Nucleus accumbens (tissue), 56 donors: ENCODE measurements at regions not wholly inside any gene's neighbourhood (a gene's known extent, or its start where the extent isn't known, plus 50 kb on each side); places are given as distances from the start of the nearest gene placed in this dataset.

ENCODE experiments used
- DNase-seq, 56 donors: peaks; one replicate each; lab custom pipeline; 2025; lab: John Stamatoyannopoulos, UW

DNA sequence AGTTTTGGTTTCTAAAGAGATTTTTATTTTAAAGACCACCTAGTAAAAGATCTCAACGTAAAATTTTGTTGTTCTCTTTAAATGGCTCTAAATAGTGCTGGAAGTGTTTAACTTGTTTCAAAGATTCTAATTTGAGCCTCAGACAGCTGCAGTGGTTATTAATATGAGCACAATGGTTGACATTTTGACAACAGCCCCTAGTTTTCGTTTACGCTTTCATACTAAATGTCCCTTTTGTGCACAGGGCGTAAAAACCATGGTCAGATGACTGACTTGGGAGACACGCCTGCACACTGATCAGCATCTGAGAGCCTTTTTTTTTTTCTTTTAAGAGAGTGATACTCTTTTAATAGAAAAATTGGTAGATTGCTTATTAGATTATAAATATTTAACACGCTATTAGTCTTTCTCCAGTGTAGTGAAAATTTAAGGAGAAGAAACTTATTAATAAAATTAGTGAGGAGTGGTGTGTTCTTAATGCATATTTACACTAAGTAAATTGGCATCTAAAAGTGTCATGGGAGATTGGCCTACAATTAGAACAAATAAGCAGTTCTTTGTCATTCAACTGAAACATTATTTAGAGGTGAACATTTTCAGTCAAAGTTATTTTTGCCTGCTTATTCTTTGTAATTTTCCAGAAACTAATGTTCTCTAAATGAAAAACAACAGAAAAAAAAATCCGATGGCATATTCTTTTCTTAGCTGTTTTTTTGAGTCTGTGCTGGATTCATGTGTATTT, 182.8 kb upstream of the PHYHIPL start:
- peak in 30 of 56 donors; percentile 7 to 76 (median 40) for DNase-seq

DNA sequence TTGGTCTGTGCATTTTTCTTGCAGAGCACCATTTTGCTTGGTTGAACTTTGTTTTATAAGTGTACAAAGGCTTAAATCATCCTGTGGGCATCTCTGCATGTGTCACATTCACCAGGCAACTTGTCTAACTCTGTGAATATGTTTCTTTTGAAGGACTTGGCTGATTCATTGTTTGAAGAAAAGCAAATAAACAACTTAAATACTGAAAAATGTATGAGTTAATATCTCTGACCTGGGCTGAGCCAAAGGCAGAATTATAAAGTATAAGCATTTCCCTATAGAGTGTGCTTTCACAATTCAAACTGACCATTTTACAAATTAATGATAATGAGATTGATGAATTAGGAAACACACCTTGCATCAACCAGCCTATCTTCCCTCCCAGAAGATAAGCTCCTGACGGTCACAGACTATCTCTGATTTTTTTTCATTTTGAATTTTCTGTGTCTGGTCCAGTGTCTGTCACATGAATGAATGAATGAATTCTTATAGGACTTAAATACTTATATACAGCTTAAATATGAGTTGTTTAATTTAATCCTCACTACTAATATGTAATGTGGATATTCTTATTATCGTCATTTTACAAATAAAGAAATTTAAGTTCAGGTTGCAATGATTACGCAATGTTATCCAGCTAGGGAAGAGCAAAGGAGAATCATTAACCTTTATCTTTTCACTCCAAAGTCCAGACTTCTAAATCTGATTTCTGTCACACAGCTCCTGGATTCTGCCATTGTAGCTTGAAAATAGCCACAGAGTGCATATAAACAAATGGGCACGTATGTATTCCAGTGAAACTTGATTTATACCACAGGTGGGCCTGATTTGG, 182.0 kb upstream of the PHYHIPL start:
- no peak for DNase-seq

DNA sequence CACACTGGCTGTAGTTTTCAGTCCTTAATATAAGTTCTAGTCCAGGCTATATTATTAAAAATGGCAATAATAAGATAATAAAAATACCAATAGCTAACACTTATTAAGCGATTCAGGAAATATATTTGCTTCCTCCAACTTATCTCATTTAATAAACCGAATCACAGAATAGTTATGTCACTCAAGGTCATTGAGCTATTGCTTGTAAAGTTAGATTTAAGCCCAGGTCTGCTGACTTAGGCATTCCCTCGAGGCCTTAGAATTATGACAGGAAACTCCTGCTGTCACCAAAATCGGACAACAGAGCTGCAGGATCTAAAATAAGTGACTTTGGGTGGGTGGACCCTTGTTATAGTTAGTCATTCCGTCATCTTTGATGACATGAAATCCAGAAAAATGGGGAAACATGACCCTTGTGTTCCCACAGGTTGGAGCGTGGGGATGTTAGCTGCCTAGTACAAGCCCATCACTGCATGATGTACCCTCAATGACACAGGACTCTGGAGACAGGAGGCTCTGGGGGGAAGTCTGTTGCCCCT, 181.3 kb upstream of the PHYHIPL start:
- no peak for DNase-seq

DNA sequence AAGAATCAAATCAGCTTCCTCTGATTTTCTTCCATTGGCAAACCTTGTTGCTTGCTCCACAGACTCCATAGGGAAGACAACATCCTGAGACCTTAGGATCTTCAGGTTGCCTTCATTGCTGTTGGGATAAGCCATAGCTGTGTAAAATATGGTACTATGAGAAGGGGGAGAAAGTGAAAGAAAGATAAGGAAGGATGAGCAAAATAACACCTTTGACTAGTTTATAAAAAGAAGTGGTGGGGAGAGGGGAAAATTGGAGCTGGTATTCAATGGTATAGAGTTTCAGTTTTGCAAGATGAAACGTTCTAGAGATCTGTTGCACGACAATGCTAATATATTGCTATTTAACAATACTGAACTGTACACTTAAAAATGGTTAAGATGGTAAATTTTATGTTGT, 180.4 kb upstream of the PHYHIPL start:
- DNase-seq, result no peak

DNA sequence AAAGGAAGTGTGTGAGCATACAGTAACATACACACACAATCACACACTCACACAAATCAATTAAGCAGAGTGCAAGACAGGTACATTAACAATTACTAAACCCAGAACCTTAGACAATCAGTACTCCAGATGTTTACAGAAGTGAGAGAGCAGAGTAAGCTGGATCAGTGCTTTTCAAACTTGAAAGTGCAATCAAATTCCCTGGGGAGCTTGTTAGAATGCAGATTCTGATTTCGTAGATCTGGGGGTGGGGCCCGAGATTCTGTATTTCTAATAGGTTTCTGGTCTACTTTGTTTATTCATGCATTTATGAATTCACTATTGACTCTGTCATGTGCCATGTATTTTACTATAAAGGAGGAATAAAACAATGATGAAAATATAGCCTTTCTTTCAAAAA, 179.6 kb upstream of the PHYHIPL start:
- no peak for DNase-seq

DNA sequence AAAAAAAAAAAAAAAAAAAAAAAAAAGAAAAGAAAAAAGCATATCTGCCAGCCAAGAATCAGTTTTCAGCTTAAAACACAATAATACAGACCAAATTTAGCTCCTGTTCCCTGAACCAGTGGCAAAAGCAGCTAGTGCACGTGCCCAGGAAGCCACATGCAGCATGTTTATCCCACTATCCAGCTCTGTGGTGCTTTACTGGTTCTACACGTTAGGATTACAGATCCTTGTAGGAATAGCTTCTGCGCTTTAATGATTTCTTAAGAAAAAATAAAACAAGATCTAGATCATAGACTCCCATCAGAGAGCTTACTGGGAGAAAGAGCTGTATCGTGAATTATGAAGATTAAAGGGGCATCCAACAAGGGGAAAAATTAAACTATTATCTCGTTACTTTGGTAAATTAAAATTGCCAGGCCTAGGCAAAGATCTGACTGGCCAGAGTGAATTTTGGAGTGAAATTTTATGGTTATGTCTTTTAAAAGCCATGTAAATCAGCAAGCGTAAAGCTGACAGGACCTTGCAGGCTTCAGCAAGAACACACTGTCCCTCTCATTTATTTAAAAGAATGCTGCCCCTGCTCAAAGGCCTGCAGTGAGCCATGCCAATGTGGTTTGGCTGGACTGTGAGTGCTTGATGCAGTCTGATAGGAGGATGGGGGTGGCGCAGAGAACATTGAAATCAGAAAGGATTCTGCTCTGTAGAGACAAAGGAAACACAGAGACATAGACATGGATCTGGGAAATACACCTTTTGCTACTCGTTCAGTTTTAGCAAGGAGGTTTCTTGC, 177.3 kb upstream of the PHYHIPL start:
- DNase-seq, result peak in 52 of 56 donors; percentile 27 to 95 (median 77)

DNA sequence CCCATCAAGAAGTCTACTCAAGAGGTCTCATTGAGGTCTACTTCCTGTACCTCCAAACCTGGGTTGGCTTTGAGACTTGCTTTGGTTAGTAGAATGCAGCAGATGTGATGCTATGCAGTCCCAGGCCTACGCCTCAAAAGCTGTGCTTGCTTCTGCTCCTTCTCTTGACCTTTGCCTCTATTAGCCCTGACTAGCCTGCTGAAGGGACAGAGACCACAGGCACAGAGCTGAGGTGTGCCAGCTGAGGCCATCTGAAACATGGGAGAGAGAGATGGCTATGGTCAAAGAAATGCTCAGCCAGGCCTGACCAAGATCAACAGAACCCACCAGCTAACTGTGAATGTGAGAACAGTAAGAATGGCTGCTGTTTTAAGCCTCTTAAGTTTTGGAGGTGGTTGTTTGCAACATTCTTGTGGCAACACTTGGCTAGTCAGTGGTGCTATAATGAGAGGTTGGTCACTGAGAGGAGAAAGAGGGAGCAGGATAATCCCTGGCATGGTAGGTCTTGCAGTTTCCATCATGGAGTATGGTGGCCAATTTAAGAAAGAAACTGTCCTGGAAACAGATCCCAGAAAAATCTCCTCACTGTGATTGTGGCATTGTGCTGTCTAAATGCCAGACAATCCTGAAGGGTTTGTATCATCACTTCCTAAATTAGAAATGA, 176.1 kb upstream of the PHYHIPL start:
- peak in 7 of 56 donors; percentile 29 to 41 (median 35) for DNase-seq

DNA sequence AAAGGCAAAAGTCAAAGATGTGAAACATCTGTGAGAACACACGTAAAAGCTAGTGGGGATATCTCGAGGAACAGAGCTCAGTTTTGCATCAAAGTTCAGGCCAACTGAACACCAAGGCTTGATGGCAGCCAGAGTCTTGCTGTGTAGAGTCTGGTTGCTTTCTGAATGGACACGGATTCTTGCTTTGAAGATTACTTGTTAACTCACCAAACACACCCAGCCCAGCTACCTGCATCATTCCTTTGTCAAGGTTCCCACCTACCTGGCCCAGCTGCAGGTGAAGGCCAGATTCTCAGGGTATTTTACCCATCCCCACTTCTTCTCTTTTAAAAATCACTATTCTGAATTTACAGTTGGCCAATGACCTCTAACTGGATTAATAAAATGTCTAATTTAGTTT, 174.4 kb upstream of the PHYHIPL start:
- no peak for DNase-seq

DNA sequence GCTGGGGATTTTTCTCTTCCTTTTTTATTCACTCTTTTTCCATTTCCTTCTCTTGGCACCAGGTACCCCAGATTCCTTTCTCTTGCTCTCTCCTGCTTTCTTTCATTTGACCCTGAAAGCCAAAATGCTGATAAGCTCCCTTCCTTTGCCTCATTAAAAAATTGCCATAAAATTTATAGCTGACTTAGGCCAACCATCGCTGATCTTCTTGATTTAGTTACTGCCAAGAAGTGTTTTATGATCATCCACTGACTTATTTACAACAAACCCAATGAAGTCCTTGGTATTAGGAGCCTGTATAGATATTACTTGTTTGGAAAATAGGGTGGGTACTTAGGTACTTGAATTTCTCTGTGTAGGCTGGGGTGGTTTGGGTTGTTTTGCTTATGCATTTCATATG, 173.2 kb upstream of the PHYHIPL start:
- DNase-seq, result no peak

DNA sequence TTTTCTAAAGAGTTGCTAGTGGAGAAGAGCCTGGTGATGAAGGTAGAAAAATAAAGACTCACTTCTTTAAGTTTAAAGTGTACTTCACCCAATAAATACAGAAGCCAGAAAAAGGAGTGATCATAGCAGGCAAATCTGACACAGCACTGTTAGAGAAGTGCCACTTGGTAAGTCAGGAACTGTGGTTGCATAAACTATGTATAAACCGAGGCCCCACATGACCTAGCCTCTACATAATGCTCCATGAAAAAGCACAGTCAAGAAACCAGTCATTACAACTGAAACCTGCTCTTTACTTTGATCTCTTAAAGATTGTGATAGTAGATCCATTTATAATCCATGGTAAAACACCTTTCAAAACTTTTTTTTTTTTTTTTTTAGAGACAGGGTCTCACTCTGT, 172.1 kb upstream of the PHYHIPL start:
- no peak for DNase-seq

DNA sequence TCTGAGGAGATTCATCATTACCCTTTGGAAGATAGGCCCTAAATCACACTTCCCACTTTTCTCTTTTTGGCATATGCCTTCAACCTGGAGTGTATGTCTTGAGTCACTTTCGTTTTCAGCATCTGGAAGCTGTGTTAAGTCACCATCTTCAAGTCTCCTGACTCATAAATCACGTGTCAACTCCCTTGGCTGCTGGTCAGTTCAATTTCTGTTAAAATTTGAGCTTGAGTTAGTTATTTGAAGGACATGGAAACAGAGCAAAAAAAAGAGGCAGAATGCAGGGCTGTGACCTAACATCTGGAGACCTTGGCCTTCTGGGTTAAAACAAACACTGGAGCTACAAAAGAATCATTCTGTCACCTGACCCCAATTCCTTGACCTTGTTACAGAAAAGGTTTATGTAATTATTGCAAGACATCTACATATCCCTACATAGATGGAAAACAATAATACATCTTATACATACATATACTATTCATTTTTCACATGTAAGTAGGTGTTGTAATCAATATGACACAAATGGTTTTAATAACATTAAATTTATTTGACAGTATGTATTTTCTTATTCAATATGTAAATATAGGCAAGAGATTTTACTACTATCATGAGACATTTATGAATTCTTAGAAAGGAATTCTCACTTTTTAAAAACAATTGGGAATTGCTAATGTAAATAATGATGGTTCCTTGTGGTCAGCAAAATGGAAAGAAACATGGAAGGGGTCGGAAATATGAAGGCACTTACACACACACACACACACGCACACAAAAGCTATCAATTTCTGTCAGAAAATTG, 169.7 kb upstream of the PHYHIPL start:
- no peak for DNase-seq

DNA sequence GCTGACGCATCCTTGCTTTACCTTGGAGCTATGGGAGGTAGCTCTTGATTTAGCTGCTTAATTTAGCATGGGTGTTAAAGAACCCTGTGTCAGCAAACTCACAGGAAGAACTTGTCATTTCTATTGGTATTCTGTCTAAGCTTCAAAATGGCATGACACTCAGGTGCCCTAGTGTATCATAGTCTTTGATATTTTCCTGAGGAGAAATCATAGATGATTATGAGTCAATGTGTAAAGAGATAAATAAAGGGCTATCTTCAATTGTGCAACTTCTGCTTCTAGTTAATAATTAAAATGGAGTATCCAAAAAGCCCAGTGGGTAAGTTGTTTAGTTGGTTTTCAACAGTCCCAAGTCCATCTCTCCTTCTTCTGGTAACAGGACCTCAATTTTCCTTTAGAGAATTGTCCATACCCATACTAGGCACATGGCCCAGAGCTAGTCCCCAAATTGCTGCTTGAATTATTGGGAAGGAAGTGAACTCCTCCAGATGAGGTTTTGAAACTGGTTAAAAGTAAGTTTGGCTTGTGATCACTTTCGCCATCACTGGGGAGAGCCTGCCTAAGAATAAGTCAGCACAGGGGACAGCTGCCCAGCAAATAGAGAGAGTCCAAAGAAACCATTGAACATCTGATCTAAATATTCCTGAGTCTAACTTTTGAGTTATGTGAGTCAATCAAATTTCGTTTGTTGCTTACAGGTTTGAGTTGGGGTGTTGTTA, 169.0 kb upstream of the PHYHIPL start:
- no peak for DNase-seq

DNA sequence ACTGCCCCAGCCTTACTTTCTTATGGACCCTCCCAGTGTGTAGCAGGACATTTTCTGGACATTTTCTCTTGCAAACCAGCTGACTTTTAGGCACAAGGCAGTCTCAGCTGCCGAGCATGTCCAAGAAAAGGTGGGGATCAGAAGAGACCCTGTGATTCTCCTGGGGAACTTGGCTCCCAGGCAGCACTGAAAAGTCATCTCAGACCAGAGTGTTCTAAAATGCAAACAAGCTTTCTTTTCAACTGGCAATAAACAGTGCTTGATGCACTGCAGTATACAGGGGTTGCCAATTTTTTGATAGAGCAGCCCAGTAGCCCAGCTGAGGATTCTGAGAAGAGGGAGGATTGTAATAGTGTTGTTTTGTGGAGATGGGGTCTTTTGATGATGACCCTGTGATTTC, 168.0 kb upstream of the PHYHIPL start:
- peak in 28 of 56 donors; percentile 12 to 60 (median 38) for DNase-seq

DNA sequence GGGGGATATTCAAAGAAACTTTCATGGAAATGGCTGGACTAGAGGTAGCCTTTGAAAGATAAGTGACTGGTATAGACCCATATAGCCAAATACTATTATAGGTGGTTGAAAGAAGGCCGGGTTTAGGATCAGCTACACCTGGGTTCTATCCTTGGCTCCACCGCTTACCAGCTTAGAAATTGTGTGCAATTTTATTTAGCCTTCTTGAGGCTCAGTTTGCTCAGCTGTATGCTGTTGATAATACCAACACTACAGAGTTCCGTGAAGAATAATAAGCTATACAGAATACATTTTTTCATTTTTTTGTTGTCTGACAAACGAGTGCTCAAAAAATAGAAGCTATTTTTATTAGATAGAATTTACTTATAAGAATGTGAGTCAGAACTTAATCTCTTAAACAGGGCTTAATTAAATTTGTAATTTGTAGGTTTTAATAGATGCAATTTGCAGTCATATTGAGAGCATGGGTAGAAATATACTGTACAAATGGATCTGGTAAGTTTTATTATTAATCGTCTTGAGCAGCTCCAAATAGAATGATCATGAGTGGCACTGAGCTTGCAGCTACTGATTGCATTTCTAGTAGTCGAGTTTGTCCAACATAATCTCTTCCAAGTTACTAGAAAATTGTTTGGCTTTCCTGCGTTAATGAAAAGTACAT, 164.3 kb upstream of the PHYHIPL start:
- no peak for DNase-seq

DNA sequence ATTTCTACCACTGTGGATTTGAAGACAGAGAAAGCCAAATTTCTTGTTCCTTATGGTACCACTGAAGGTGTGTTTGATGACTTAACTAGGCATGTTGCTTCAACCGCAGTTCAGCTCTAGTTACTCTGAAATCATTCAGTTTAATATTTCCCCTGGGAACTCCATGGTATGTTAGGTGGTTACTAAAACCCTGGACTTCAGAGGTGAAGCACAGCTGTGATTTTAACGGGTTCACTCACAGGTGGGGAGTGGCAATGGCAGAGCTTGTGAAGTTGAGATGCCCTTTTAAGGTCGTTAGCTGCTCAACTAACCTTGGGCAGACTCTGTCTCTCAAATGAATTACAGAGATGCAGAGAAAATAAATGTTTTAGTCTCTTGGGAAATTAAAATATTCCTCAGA, 163.6 kb upstream of the PHYHIPL start:
- no peak for DNase-seq

DNA sequence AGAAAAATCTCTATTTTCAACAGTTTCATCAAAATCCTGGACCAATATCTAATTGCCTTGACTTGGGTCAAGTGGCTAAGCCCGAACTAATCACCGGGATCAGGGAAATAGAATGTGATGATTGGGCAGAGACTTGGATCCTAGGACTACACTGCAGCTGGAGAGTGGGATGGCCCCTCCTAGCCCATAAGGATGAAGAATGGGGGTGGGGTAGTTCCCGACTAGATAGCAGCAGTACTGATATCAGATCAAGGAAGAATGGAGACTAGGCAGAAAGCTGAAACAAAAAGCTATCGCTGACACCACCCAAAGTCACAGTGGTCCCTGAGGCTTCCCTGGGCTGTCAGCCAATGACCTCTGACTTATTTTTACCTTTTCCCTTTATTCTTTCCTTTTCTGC, 160.4 kb upstream of the PHYHIPL start:
- DNase-seq, result peak in 8 of 56 donors; percentile 7 to 40 (median 34)

DNA sequence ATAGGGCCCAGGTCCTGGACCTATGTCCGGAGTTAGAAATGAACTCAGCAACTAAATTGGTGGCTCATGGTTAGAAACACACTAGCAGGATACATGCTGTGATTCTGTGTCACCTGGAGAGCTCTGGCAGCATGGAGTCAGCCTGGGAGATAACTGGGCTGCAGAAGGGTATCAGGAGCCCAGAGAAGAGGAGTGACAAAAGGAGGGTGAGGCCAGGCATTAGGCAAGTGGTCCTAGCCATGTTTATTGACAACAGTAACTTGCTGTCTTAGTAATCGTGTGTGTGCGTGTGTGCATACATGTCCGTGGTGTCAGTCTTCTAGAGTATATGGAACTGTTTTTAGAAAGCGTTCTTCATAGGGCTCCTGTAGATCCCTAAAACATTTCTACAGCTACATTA, 157.5 kb upstream of the PHYHIPL start:
- peak in 3 of 56 donors; percentile 17 to 38 (median 36) for DNase-seq

DNA sequence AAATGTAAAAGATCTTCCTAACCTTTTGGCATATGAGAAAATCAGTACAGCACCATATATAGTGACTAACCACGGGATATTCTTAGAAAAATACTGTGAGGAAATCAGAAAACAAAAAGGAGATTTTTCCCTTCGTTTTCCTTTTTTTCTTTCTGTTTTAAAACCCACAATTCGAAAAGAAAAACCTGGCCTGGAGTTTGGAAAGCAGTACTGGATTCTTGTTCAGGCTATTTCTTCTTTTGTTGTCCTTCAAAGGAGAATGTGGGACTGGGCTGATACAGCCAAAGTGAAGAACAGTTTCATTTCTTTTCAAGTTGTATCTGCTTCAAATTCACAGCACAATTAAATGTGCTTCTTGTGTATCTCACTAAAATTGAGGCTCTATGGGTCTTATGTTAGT, 156.8 kb upstream of the PHYHIPL start:
- DNase-seq, result no peak
